HG02970 (cell line): ENCODE measurements at regions not wholly inside any gene's neighbourhood (a gene's known extent, or its start where the extent isn't known, plus 50 kb on each side); places are given as distances from the start of the nearest gene placed in this dataset.

Experiments used
- ATAC-seq: cut with Tn5 transposase; IDR thresholded peaks from one replicate; pipeline ENCODE4 v1.9.1; 2021; ENCODE audit warnings: mild to moderate bottlenecking, moderate library complexity, moderate number of reproducible peaks; ENCODE audit not compliant: unreplicated experiment, low FRiP score

- ATAC-seq = no peak
Measured at GRCh38 chr1:193763266-193763665, 576.9 kb upstream of the B3GALT2 start.

- no peak for ATAC-seq
Measured at GRCh38 chr1:193762236-193762635, 575.8 kb upstream of the B3GALT2 start.

- no peak for ATAC-seq
Measured at GRCh38 chr1:193755441-193755840, 569.0 kb upstream of the B3GALT2 start.

- no peak for ATAC-seq
Measured at GRCh38 chr1:193754732-193755427, 568.5 kb upstream of the B3GALT2 start.

- no peak for ATAC-seq
Measured at GRCh38 chr1:193754151-193754550, 567.7 kb upstream of the B3GALT2 start.

GRCh38 chr1:193753038-193753756 lies 566.8 kb upstream of the B3GALT2 start:
- no peak for ATAC-seq

- no peak for ATAC-seq
Measured at GRCh38 chr1:193749868-193750267, 563.5 kb upstream of the B3GALT2 start.

- ATAC-seq = no peak
Measured at GRCh38 chr1:193747579-193747978, 561.2 kb upstream of the B3GALT2 start.

- no peak for ATAC-seq
Measured at GRCh38 chr1:193741228-193741627, 554.8 kb upstream of the B3GALT2 start.

GRCh38 chr1:193740762-193741161 lies 554.3 kb upstream of the B3GALT2 start:
- no peak for ATAC-seq

- no peak for ATAC-seq
Measured at GRCh38 chr1:193736507-193736906, 550.1 kb upstream of the B3GALT2 start.

- no peak for ATAC-seq
Measured at GRCh38 chr1:193733674-193734073, 547.3 kb upstream of the B3GALT2 start.

- no peak for ATAC-seq
Measured at GRCh38 chr1:193730017-193730416, 543.6 kb upstream of the B3GALT2 start.

- no peak for ATAC-seq
Measured at GRCh38 chr1:193729429-193729828, 543.0 kb upstream of the B3GALT2 start.

- ATAC-seq = no peak
Measured at GRCh38 chr1:193727850-193728249, 541.4 kb upstream of the B3GALT2 start.

GRCh38 chr1:193726722-193727121 lies 540.3 kb upstream of the B3GALT2 start:
- no peak for ATAC-seq

- ATAC-seq = no peak
Measured at GRCh38 chr1:193712392-193712791, 526.0 kb upstream of the B3GALT2 start.

GRCh38 chr1:193709607-193710006 lies 523.2 kb upstream of the B3GALT2 start:
- ATAC-seq = no peak

- ATAC-seq = no peak
Measured at GRCh38 chr1:193707271-193708021, 521.0 kb upstream of the B3GALT2 start.

GRCh38 chr1:193706766-193707165 lies 520.4 kb upstream of the B3GALT2 start:
- ATAC-seq = no peak

GRCh38 chr1:193705554-193705981 lies 519.2 kb upstream of the B3GALT2 start:
- no peak for ATAC-seq
